Astrocyte (in vitro differentiated cells and primary cell): ENCODE measurements at regions not wholly inside any gene's neighbourhood (a gene's known extent, or its start where the extent isn't known, plus 50 kb on each side); places are given as distances from the start of the nearest gene placed in this dataset.

Experiments used
- EZH2 ChIP-seq: IDR thresholded peaks from 2 replicates; pipeline ENCODE4 v1.6.1; 2012; ENCODE audit warnings: mild to moderate bottlenecking, low read length, inconsistent platforms; ENCODE audit not compliant: insufficient read depth
- TF ChIP-seq, protein P1 (sequence below): IDR thresholded peaks from 2 replicates; pipeline ENCODE4 v1.5.1; 2011; ENCODE audit warnings: low read depth, mild to moderate bottlenecking, inconsistent platforms, low read length, moderate library complexity; ENCODE audit not compliant: insufficient read depth

DNA sequence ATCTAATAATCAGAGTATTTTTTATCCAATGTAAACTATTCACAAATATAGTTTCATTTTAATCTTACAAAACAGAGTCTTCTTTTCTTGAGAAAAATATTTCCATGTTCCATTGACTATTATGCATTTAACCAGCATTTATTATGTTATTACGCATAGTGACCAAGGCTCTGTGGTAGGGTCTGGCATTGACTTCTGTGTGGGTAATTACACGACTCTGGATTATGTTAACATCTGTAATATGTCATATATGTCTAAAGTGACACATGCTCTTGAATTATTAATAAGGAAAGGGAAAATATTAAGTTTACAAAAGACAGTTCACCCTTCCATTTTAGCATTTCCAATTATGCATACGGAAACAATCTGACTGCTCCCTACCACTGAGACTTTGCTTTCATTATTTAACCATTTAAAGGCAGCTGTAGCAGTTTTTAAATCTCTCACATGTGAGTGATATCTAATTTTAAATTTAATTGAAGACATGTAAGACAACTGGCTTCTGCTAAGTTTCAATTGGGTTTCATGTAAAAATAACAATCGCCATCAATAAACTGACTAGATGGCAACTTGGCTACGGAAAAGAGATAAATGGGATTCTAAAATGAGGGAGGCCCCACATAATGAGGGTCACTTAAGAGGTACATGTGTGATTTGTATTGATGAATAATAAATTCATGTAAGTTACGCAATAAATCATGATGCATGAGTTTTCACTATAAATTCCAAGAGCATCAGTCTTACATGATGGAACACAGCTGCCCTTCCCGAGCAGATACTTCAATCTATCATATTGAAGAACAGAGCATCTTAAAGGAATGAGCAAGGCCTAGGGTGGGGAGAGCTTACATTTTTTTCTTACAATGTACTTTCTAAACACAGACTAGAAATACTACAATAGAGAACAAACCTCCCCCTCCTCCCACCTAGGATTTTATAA, 1056.8 kb downstream of the MAT2B start:
- TF ChIP-seq, protein P1, sequence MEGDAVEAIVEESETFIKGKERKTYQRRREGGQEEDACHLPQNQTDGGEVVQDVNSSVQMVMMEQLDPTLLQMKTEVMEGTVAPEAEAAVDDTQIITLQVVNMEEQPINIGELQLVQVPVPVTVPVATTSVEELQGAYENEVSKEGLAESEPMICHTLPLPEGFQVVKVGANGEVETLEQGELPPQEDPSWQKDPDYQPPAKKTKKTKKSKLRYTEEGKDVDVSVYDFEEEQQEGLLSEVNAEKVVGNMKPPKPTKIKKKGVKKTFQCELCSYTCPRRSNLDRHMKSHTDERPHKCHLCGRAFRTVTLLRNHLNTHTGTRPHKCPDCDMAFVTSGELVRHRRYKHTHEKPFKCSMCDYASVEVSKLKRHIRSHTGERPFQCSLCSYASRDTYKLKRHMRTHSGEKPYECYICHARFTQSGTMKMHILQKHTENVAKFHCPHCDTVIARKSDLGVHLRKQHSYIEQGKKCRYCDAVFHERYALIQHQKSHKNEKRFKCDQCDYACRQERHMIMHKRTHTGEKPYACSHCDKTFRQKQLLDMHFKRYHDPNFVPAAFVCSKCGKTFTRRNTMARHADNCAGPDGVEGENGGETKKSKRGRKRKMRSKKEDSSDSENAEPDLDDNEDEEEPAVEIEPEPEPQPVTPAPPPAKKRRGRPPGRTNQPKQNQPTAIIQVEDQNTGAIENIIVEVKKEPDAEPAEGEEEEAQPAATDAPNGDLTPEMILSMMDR = no peak
- TF ChIP-seq EZH2 = no peak
